ENCODE measurements at regions not wholly inside any gene's neighbourhood (a gene's known extent, or its start where the extent isn't known, plus 50 kb on each side); places are given as distances from the start of the nearest gene placed in this dataset.
A peak's percentile ranks its signal among the peaks of the same experiment; 100 is the strongest.

DNA sequence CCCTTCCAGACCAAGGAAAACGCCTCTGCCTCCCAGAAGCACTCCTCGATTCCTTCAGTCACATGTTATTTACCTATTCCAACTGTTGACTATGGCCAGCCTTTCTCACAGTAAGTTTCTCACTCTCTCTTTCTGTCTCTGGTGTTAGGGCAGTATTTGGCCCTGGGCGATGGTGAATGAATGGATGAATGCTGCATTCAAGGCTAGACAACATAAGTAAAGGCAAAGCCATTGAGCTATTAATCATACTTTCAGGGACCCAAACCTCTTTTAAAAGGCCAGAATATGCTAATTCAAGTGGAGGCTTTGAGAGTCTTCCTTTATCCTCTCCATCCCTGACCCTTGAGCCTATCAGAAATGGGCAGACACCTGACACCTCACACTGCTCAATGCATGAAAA lies 78.5 kb downstream of the SEC61B start:
- H3K4me3 ChIP-seq = no peak overlapping the region
- H3K36me3 ChIP-seq = no peaks in the 10 kb centered on the region
- no peak overlapping the region for H3K27ac ChIP-seq
- no peak for DNase-seq
- TF ChIP-seq POLR2A (IDR thresholded peaks at IDR 0.05) = no peak
- no peaks in the 10 kb centered on the region for H3K9me3 ChIP-seq
- no peak for ATAC-seq (ENCODE audit: low FRiP score in 2 of 2)
- no peaks in the 10 kb centered on the region for H3K27me3 ChIP-seq
- peaks cover 0 to 4% (median 0%) of the 10 kb centered on the region in 4 donors for H3K4me1 ChIP-seq
- WGBS, 2 donors = 64 to 70% methylated on average over 3 of the region's 3 CpGs

DNA sequence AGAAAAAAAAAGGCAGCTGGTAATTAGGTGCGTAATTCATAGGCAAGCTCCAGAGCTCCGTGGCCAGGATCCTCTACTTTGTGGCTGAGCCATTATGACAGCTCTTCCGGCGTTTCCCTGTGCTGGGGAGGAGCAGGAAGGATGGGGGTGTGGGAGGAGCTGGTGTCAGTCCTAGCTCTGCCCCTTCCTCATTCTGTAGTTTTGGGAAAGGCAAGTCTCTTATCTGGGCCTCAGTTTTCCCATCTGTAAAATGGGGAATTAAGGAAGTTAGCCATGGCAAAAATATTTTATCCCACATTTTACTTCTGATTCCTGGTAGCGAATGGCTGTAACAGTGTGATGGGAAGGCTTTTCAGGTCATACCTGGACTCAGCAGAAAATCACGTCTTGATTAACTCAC lies 81.1 kb downstream of the SEC61B start:
- H3K9me3 ChIP-seq = no peaks in the 10 kb centered on the region
- no peaks in the 10 kb centered on the region for H3K36me3 ChIP-seq
- no peaks in the 10 kb centered on the region for H3K27me3 ChIP-seq
- H3K4me1 ChIP-seq = no peaks in the 10 kb centered on the region
- ATAC-seq (ENCODE audit: low FRiP score in 2 of 2) (no peak), DNase-seq (no peak)
- no peak for TF ChIP-seq POLR2A (IDR thresholded peaks at IDR 0.05)
- no peak for TF ChIP-seq POLR2AphosphoS5 (IDR thresholded peaks at IDR 0.05)
- TF ChIP-seq, protein P1, sequence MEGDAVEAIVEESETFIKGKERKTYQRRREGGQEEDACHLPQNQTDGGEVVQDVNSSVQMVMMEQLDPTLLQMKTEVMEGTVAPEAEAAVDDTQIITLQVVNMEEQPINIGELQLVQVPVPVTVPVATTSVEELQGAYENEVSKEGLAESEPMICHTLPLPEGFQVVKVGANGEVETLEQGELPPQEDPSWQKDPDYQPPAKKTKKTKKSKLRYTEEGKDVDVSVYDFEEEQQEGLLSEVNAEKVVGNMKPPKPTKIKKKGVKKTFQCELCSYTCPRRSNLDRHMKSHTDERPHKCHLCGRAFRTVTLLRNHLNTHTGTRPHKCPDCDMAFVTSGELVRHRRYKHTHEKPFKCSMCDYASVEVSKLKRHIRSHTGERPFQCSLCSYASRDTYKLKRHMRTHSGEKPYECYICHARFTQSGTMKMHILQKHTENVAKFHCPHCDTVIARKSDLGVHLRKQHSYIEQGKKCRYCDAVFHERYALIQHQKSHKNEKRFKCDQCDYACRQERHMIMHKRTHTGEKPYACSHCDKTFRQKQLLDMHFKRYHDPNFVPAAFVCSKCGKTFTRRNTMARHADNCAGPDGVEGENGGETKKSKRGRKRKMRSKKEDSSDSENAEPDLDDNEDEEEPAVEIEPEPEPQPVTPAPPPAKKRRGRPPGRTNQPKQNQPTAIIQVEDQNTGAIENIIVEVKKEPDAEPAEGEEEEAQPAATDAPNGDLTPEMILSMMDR (IDR thresholded peaks at IDR 0.05) = no peak
- TF ChIP-seq EP300 (IDR thresholded peaks at IDR 0.05) = no peak
- WGBS, 2 donors = 61 to 75% methylated on average over 6 of the region's 6 CpGs
- H3K4me3 ChIP-seq = no peak overlapping the region
- H3K27ac ChIP-seq = no peak overlapping the region

DNA sequence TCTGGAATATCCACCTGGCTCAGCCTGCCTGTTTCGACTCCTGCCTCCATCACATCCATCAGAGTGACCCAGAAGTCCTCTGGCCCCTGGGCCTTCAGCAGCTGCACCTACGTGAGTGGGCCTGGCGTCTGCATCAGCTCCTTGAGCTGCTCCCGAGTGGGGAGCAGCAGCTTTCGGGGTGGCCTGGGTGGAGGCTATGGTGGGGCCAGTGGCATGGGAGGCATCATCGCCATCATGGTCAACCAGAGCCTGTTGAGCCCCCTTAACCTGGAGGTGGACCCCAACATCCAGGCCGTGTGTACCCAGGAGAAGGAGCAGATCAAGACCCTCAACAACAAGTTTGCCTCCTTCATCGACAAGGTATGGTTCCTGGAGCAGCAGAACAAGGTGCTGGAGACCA lies 83.0 kb downstream of the SEC61B start:
- Histone ChIP-seq H3K27ac (no peak overlapping the region), H3K27me3 (no peaks in the 10 kb centered on the region), H3K9me3 (no peaks in the 10 kb centered on the region), H3K36me3 (no peaks in the 10 kb centered on the region), H3K4me3 (no peak overlapping the region), H3K4me1 (no peaks in the 10 kb centered on the region)
- TF ChIP-seq POLR2AphosphoS5 (IDR thresholded peaks at IDR 0.05) = no peak
- ATAC-seq (ENCODE audit: low FRiP score in 2 of 2) (no peak), DNase-seq (peak in 1 of 2 donors; percentile 30)
- WGBS, 2 donors = 84 to 90% methylated on average over 2 to 8 of the region's 8 CpGs

DNA sequence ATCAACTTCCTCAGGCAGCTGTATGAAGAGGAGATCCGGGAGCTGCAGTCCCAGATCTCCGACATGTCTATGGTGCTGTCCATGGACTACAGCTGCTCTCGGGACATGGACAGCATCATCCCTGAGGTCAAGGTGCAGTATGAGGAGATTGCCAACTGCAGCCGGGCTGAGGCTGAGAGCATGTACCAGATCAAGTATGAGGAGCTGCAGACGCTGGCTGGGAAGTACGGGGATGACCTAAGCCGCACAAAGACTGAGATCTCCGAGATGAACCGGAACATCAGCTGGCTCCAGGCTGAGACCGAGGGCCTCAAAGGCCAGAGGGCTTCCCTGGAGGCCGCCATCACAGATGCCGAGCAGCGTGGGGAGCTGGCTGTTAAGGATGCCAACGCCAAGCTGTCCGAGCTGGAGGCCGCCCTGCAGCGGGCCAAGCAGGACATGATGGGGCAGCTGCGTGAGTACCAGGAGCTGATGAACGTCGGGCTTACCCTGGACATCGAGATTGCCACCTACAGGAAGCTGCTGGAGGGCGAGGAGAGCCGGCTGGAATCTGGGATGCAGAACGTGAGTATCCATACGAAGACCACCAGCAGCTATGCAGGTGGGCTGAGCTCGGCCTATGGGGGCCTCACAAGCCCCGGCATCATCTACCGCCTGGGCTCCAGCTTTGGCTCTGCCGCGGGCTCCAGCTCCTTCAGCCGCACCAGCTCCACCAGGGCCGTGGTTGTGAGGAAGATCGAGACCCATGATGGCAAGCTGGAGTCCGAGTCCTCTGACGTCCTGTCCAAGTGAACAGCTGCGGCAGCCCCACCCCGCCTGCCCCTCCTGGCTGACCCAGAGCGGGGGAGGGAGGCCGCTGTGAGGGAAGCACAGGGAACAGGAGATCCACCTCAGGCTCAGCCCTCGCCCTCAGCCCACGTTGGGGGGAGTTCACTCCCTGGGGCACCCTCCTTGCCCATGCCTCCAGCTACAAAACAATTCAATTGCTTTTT lies 84.0 kb downstream of the SEC61B start:
- TF ChIP-seq POLR2A (IDR thresholded peaks at IDR 0.05) = no peak
- TF ChIP-seq, protein P1 (IDR thresholded peaks at IDR 0.05) = no peak
- TF ChIP-seq EP300 (IDR thresholded peaks at IDR 0.05) = no peak
- no peak for TF ChIP-seq POLR2AphosphoS5 (IDR thresholded peaks at IDR 0.05)
- DNase-seq (peak in 1 of 2 donors; percentile 71), ATAC-seq (ENCODE audit: low FRiP score in 2 of 2) (no peak)
- Histone ChIP-seq H3K27me3 (no peaks in the 10 kb centered on the region), H3K4me1 (no peaks in the 10 kb centered on the region), H3K9me3 (no peaks in the 10 kb centered on the region), H3K36me3 (no peaks in the 10 kb centered on the region), H3K27ac (no peak overlapping the region), H3K4me3 (no peak overlapping the region)
- 90 to 93% methylated on average over 18 to 41 of the region's 41 CpGs for WGBS, 2 donors

DNA sequence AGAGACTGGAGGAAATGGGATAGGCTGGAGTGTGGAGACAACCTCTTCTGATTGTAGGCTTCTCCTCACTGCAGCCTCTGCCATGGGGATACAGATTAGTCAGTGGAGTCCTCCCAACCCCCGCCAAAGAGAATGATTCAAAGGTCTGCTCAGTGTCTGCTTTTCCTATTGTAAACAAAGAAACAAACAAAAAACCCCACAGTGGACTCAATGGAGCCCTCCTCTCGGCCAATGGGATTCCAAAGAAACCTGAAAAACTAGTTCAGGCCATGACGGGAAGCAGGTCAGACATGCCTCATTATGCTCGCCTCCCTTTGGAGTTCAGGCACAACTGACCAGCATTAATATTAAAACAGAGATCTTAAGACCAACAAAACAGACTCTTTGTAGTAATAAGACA lies 85.8 kb downstream of the SEC61B start:
- no peaks in the 10 kb centered on the region for H3K36me3 ChIP-seq
- no peaks in the 10 kb centered on the region for H3K9me3 ChIP-seq
- no peaks in the 10 kb centered on the region for H3K4me1 ChIP-seq
- TF ChIP-seq EP300 (IDR thresholded peaks at IDR 0.05) (no peak), POLR2A (IDR thresholded peaks at IDR 0.05) (no peak), POLR2AphosphoS5 (IDR thresholded peaks at IDR 0.05) (no peak)
- TF ChIP-seq, protein P1 (IDR thresholded peaks at IDR 0.05) = no peak
- no peak overlapping the region for H3K4me3 ChIP-seq
- no peak for DNase-seq
- H3K27ac ChIP-seq = no peak overlapping the region
- no peak for ATAC-seq (ENCODE audit: low FRiP score in 2 of 2)
- H3K27me3 ChIP-seq = no peaks in the 10 kb centered on the region
- 46 to 54% methylated on average over 4 of the region's 4 CpGs for WGBS, 2 donors

Data from upper lobe of left lung (tissue), 6 donors.